HL-60 (cell line): ENCODE measurements at regions not wholly inside any gene's neighbourhood (a gene's known extent, or its start where the extent isn't known, plus 50 kb on each side); places are given as distances from the start of the nearest gene placed in this dataset.

Source experiments
- GABPA ChIP-seq: IDR thresholded peaks from 2 replicates; pipeline ENCODE4 v1.6.1; 2012; ENCODE audit warnings: low read depth
- TF ChIP-seq, protein P1 (sequence below): IDR thresholded peaks from one replicate; pipeline ENCODE4 v1.5.1; 2011; ENCODE audit warnings: low read length, control low read depth, inconsistent platforms; ENCODE audit not compliant: insufficient read depth

DNA sequence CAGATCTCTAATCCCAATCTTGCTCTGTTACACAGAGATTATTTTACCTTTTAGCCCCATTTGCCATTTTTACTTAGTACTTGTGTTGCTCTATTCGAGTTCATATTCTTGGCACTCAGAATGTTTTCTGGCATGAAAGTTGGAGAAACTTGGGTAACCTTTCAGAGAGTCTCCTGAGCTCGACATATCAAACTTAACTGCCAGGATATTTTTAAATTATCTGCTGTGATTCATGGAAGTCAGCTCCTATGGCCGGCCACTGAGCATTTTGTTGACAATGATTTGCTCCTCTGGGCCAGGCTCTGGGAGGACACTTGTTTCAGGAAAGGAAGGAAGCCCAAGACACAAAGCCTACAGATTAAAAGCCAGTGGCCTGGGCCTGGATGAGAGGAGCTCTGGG, 396.7 kb downstream of the TNS3 start:
- TF ChIP-seq, protein P1, sequence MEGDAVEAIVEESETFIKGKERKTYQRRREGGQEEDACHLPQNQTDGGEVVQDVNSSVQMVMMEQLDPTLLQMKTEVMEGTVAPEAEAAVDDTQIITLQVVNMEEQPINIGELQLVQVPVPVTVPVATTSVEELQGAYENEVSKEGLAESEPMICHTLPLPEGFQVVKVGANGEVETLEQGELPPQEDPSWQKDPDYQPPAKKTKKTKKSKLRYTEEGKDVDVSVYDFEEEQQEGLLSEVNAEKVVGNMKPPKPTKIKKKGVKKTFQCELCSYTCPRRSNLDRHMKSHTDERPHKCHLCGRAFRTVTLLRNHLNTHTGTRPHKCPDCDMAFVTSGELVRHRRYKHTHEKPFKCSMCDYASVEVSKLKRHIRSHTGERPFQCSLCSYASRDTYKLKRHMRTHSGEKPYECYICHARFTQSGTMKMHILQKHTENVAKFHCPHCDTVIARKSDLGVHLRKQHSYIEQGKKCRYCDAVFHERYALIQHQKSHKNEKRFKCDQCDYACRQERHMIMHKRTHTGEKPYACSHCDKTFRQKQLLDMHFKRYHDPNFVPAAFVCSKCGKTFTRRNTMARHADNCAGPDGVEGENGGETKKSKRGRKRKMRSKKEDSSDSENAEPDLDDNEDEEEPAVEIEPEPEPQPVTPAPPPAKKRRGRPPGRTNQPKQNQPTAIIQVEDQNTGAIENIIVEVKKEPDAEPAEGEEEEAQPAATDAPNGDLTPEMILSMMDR: no peak
- no peak for TF ChIP-seq GABPA
